Kidney epithelial cell (primary cell): ENCODE measurements at regions not wholly inside any gene's neighbourhood (a gene's known extent, or its start where the extent isn't known, plus 50 kb on each side); places are given as distances from the start of the nearest gene placed in this dataset.

Experiments
- DNase-seq: peaks from one replicate; pipeline ENCODE4 v3.0.0-alpha.2; 2010; ENCODE audit warnings: low read depth
- H3K27me3 ChIP-seq: 2 replicates; pipeline ENCODE4 v1.6.0; 2011; ENCODE audit warnings: low read length; ENCODE audit not compliant: control insufficient read depth, insufficient read depth
- H3K36me3 ChIP-seq: 2 replicates; pipeline ENCODE4 v1.5.1; 2011; ENCODE audit warnings: low read length; ENCODE audit not compliant: control insufficient read depth, insufficient read depth
- H3K4me3 ChIP-seq: 2 replicates; pipeline ENCODE4 v1.5.1; 2011; ENCODE audit warnings: low read depth, mild to moderate bottlenecking, control low read depth, low read length
- TF ChIP-seq, protein P1 (sequence below): IDR thresholded peaks from 2 replicates; pipeline ENCODE4 v1.5.1; 2011; ENCODE audit warnings: mild to moderate bottlenecking, moderate library complexity, low read length, control low read depth, inconsistent platforms; ENCODE audit not compliant: insufficient read depth, poor library complexity, severe bottlenecking

DNA sequence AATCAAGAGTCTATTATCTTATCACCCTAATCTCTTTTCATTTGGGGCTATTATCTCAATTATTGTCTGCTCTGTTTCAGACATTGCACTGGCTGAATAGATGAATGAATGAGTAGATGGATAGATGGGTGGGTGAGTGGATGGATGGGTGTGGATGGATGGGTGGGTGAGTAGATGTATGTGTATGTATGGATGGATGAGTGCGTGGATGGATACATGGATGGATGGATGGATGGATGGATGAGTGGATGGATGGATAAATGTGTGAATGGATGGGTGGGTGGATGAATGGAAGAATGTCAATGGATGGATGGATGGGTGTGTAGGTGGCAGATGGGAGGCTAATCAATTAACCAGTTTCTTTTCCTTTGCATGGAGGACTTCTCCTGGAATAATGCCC lies 301.7 kb downstream of the NSG2 start:
- Histone ChIP-seq H3K4me3 (no peak overlapping the region), H3K36me3 (no peaks in the 10 kb centered on the region), H3K27me3 (no peaks in the 10 kb centered on the region)
- TF ChIP-seq, protein P1, sequence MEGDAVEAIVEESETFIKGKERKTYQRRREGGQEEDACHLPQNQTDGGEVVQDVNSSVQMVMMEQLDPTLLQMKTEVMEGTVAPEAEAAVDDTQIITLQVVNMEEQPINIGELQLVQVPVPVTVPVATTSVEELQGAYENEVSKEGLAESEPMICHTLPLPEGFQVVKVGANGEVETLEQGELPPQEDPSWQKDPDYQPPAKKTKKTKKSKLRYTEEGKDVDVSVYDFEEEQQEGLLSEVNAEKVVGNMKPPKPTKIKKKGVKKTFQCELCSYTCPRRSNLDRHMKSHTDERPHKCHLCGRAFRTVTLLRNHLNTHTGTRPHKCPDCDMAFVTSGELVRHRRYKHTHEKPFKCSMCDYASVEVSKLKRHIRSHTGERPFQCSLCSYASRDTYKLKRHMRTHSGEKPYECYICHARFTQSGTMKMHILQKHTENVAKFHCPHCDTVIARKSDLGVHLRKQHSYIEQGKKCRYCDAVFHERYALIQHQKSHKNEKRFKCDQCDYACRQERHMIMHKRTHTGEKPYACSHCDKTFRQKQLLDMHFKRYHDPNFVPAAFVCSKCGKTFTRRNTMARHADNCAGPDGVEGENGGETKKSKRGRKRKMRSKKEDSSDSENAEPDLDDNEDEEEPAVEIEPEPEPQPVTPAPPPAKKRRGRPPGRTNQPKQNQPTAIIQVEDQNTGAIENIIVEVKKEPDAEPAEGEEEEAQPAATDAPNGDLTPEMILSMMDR = no peak
- no peak for DNase-seq

- Histone ChIP-seq H3K27me3 (no peaks in the 10 kb centered on the region), H3K4me3 (no peak overlapping the region), H3K36me3 (no peaks in the 10 kb centered on the region)
- DNase-seq = no peak
- TF ChIP-seq, protein P1 = no peak
Observed at GRCh38 chr5:174348311-174348981, 302.9 kb downstream of the NSG2 start.

- Histone ChIP-seq H3K36me3 (no peaks in the 10 kb centered on the region), H3K27me3 (no peaks in the 10 kb centered on the region), H3K4me3 (no peak overlapping the region)
- DNase-seq = no peak
- TF ChIP-seq, protein P1 = no peak
Observed at GRCh38 chr5:174352681-174353080, 307.2 kb downstream of the NSG2 start.

DNA sequence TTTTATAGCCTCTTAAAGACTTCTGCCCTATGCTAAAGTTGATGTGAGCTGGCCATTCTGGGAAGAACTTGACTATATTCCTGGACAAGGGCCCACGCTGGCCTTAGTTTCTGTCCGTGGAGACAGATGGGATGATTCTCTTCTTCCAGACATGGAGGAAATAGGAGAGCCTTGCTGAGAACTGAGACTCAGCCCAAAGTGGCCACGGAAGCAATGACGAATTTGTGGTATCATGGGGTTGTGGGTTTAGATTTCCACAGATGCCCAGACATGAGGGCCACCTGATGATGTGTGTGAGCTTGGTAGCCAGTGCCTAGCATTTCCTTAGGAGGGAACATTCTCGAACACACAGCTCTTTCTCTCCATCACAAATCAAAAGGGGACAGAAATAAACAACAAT lies 309.1 kb downstream of the NSG2 start:
- Histone ChIP-seq H3K4me3 (no peak overlapping the region), H3K27me3 (no peaks in the 10 kb centered on the region), H3K36me3 (no peaks in the 10 kb centered on the region)
- TF ChIP-seq, protein P1 = no peak
- DNase-seq = no peak

- no peaks in the 10 kb centered on the region for H3K36me3 ChIP-seq
- DNase-seq = peak; percentile 4
- H3K27me3 ChIP-seq = no peaks in the 10 kb centered on the region
- TF ChIP-seq, protein P1 = no peak
- H3K4me3 ChIP-seq = no peak overlapping the region
Observed at GRCh38 chr5:174355208-174355612, 309.7 kb downstream of the NSG2 start.

GRCh38 chr5:174355995-174356394 lies 310.5 kb downstream of the NSG2 start:
- TF ChIP-seq, protein P1 = no peak
- no peaks in the 10 kb centered on the region for H3K36me3 ChIP-seq

More at GRCh38 chr5:174355995-174356394, 310.5 kb downstream of the NSG2 start:
- no peak overlapping the region for H3K4me3 ChIP-seq
- no peaks in the 10 kb centered on the region for H3K27me3 ChIP-seq
- no peak for DNase-seq
